Gastroesophageal sphincter (tissue), 3 donors: ENCODE measurements at regions not wholly inside any gene's neighbourhood (a gene's known extent, or its start where the extent isn't known, plus 50 kb on each side); places are given as distances from the start of the nearest gene placed in this dataset.

Experiments used
- POLR2A ChIP-seq, 2 donors: fragments of 450-650 bp; IDR thresholded peaks; one replicate each; pipeline ENCODE4 v1.6.1; 2017; ENCODE audit warnings: antibody characterized with exemption in 2 of 2, mild to moderate bottlenecking in 2 of 2, moderate library complexity in 1 of 2
- TF ChIP-seq, protein P1 (sequence below), 4 experiments: fragments of 200-600 bp in 2 of 4; fragments of 450-650 bp in 2 of 4; sonication (generic) in 1 of 4; IDR thresholded peaks; one replicate each; pipeline ENCODE4 v1.5.1; 2017 to 2019; ENCODE audit warnings: antibody characterized with exemption in 4 of 4, mild to moderate bottlenecking in 2 of 4, moderate library complexity in 2 of 4

- TF ChIP-seq, protein P1, sequence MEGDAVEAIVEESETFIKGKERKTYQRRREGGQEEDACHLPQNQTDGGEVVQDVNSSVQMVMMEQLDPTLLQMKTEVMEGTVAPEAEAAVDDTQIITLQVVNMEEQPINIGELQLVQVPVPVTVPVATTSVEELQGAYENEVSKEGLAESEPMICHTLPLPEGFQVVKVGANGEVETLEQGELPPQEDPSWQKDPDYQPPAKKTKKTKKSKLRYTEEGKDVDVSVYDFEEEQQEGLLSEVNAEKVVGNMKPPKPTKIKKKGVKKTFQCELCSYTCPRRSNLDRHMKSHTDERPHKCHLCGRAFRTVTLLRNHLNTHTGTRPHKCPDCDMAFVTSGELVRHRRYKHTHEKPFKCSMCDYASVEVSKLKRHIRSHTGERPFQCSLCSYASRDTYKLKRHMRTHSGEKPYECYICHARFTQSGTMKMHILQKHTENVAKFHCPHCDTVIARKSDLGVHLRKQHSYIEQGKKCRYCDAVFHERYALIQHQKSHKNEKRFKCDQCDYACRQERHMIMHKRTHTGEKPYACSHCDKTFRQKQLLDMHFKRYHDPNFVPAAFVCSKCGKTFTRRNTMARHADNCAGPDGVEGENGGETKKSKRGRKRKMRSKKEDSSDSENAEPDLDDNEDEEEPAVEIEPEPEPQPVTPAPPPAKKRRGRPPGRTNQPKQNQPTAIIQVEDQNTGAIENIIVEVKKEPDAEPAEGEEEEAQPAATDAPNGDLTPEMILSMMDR (IDR thresholded peaks at IDR 0.05): no peak
- no peak for TF ChIP-seq POLR2A (IDR thresholded peaks at IDR 0.05)
These were observed 66.9 kb upstream of the GSC start for GRCh38 chr14:94836849-94837248.
